ENCODE measurements at regions not wholly inside any gene's neighbourhood (a gene's known extent, or its start where the extent isn't known, plus 50 kb on each side); places are given as distances from the start of the nearest gene placed in this dataset.
"Not testable (repeated sequence)": the region's sequence is repeated elsewhere in the genome, so short reads cannot be mapped to it uniquely, and the experiment has no call there.

DNA sequence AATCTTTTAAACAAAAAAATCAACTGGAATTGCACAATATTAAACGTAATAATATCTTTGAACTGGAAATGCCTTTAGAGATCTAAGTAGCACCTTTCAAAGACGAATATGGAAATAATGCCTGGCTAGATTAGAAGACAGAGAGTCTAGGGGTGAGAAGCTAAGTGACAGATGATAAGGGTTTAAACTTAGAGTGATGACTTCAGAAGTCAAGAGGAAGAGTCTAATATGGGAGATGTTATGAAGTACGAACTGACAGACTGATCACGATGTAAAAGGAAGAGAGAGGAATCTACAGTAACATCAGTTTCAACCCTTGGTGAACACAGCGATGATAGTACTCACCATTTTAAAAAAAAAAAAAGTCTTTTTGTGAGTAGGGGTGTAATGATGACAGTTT is 57.9 kb downstream of the HINT1 start:
- DNase-seq, result no peak

DNA sequence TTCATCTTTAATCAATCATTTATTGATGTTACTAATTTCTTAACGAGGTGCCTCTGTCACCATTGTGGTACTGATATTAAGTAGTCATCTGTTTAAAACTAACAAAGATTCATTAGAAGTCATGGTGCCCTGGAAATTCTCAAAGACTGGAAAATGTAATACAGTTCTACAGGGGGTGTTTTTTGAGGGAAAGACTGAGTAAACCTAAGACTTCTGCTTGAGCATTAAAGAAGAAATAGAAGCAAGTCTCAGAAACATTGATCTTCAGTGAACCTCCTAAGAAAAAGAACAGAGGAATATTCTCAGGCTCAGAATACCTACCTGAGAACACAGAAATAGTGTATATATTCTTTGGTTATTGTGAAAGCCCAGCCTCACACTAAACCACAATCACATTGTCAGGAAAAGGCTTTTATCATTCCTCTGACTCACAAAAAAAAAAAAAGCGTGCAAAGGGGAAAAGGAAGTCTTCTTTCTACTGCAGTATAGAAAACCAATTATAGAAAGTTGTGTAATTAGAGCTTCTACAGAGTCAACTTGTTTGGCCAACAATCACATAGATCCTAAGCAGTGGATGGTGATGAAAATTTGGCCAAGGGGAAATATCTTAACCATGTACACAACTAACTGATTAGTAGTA is 60.8 kb downstream of the HINT1 start:
- no peak for DNase-seq

DNA sequence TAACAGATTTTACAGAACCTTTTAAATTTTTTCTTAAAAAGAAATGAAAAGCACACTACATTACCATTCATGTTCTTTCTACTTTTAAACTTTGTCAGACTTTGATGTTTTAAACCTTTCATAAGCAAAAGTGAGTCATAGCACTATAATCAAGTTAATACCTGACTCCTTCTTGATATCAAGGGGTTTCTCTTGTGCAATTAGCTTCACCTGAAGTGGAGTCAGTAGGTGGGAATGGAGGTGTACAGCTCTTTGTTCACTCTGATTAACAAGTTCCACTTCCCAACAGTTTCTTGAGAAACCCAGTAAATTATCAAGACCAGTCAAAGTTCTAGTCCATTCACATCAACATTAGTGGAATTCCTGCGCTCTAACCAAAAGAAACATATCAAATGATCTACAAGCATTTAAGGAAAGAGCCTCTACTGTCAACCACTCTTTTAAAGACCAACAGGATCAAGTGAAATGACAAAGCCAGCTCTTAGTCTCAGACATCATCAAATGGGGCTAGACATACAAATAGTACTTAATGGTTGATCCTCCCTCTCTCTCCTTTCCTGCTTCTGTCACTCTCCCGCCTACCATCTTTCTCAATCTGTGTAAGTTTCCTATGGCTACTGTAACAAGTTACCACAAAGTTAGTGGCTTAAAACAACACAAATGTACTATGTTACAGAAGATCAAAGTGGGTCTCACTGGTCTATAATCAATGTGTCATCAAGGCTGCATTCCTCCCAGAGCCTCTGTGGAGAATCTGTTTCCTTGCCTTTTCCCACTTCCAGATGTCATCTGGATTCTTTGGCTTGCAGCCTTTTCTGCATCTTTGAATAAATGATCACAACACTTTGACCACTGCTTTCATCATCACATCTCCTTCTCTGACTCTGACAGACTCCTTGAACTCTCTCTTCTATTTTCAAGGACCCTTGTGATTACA is 68.0 kb downstream of the HINT1 start:
- DNase-seq, result no peak

DNA sequence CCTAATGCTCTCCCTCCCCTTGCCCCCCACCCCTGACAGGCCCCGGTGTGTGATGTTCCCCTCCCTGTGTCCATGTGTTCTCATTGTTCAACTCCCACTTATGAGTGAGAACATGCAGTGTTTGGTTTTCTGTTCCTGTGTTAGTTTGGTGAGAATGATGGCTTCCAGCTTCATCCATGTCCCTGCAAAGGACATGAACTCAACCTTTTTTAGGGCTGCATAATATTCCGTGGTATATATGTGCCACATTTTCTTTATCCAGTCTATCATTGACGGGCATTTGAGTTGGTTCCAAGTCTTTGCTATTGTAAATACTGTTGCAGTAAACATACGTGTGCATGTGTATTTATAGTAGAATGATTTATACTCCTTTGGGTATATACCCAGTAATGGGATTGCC is 69.5 kb downstream of the HINT1 start:
- DNase-seq, result not testable (repeated sequence)

DNA sequence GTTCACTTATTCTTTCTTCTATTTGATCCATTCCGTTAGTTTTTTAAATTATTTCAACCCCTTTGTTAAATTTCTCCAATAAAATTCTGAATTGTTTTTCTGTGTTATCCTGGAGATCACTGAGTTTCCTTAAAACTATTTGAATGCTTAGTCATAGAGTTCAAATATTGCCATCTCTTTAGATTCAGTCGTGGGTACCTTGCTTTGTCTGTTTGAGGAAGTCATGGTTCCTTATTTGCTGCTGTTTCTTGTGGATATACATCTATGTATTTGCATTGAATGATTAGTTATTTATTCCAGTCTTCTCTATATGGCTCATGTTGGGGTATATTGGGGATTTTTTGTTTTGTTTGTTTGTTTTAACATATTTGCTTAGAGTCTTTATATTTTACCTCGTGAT is 80.6 kb downstream of the HINT1 start:
- no peak for DNase-seq

DNA sequence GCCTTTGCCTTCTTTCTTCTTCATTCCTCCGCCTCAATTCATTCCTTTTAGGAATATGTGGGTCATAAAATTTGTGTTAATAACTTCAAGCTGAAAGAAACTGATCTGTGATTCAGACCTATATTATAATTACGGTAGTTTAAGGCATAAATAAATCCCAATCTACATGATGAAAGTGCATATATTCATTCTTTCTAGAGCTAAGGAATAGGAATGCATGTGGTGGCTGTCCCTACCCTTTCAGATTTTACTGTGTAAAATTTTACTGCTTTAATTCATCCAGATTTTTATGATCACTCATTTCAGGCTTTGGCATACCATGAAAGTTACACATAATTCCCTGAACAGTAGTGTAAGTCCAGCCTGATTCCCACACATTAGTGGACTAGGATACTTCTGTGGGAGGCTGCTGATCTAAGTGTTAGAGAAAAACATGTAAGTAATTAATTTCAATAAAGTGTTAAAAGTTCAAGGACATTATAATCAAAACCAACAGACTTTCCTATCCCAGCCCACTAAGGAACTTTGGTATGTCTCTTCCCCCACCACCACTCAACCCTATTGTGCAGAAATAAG is 83.1 kb downstream of the HINT1 start:
- DNase-seq, result no peak

DNA sequence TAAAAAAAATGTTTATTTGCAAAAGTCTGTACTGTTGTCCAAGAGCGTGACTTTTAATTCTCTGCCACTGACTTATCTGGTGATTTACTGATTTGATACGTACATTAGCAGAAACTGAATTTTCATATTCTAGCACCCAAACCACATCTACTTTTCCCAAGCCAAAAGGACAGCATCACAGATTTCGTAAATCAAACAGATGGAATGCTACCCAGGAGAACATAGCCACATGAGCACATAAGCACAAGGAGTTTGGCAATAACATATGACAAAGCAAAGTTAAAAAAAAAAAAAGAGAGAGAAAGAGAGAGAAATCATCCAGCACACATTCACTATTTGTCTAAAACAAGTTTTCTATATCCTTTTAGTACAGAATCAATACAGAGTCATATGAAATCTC is 83.7 kb downstream of the HINT1 start:
- no peak for DNase-seq

DNA sequence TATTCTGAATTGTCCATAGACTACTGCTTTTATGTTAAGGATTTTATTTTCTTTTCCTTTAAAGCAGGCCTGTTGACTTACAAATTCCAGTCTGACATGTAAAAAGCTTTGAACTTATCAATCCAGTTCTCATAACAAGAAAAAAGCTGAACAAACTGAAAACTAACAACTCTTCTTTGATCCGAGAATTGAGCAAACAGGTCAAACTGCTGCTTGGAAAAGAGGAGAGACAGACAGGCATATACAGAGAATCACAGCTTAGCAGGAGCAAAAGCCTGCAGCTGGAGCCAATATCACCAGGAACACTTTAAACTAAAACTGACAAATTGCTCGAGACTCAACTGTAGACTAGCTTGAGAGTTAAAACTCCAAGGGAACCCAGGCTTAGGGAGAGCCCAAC is 85.8 kb downstream of the HINT1 start:
- no peak for DNase-seq

DNA sequence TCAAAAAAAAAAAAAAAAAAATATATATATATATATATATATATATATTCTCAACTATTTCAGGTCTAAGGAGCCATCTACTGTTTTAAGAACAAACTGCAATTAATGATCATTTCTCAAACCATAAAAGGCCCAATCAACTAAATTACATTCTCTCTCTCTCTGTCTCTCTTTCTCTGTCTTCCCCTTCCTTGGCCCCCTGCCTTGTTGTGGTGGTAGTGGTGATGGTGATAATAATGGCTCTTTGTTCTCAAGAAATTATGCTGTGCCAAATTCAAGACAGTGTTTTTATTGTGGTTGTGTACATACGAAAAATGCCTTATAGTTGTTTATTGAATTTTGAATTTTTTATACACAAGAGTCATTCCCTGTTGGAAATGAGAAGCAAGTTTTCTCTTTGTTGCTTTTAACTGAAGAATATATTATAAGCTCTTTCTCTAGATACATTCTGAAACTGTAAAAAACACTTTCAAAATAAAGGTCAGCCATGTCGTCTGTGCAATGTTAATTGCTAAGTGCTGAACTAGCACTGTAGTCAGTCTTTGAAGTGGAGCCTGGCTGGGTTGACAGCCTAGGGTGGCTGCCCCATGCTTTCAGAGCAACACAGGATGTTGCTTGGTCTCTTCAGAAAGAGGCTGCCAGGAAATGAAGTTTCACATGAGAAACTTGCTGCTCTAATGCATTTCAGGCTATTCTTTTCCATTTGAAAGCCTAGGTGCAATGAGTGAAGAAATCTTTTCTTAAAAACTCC is 96.0 kb downstream of the HINT1 start:
- no peak for DNase-seq

DNA sequence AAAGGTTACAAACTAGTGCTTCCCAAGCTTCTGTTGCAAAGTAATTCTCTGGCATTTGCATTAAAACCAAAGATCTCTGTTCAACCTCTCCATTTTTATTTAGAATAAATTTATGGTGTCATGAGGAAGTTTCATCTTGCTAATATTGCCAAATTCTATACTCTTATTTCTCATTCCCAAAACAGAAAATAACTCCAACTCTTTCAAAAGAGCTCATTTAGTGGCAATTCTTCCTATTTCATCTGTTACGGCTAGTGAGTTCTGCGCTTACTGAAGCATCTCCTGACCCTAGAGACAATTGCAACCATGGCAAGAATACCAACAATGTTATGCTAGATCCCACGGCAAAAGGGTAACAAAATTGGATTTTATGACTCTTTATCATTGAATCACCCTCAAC is 97.0 kb downstream of the HINT1 start:
- no peak for DNase-seq

DNA sequence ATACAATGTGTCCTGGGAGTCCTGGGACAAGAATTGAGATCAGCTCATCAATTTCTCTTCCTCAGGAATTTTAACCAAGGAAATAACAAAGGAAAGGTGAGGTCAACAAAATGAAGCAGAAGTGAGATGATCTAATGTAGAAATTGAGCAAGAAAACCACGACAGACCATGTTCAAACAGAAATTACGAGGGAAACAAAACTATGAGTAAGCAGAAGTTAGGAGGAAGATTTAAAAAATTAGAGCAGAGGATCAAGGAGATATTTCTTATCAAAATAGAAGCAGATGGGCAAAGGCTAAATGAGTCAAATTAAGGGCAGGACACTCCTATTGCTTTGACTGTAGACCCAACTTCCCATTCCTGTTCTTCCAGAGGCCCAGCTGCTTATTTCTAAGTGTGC is 97.4 kb downstream of the HINT1 start:
- no peak for DNase-seq

DNA sequence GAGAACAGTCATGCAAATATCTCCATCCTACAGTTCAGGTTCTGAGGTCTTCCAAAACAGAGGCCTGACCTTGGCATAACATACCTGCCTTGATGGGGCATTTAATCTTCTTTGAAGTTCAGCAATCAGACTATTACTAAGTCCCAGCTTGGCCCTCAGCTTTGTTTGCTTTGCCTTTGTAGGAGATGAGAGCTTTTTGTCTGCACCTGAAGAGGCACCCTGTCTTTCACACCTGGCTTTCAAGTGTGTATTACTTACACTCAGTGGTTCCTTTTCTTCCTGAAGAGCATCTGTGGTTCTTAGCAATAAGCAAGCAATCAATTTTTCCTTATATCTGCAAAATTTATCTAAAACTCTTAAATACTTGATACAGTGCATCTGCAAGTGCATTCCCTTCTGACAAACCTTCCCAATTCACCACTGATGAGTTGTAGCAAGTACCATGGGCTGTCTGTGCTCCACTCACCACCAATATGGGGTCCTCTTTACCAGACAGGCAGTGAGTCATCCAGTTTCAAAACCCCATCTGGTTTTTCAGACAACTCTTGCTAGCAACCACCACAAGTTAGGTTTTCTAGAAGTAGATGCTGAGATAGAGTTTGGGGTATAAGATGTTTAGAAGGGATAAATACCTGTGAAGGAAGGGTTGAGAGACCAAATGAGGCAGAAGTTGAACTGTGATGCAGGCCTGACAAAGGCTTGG is 100.2 kb downstream of the HINT1 start:
- DNase-seq, result peak; percentile 9

DNA sequence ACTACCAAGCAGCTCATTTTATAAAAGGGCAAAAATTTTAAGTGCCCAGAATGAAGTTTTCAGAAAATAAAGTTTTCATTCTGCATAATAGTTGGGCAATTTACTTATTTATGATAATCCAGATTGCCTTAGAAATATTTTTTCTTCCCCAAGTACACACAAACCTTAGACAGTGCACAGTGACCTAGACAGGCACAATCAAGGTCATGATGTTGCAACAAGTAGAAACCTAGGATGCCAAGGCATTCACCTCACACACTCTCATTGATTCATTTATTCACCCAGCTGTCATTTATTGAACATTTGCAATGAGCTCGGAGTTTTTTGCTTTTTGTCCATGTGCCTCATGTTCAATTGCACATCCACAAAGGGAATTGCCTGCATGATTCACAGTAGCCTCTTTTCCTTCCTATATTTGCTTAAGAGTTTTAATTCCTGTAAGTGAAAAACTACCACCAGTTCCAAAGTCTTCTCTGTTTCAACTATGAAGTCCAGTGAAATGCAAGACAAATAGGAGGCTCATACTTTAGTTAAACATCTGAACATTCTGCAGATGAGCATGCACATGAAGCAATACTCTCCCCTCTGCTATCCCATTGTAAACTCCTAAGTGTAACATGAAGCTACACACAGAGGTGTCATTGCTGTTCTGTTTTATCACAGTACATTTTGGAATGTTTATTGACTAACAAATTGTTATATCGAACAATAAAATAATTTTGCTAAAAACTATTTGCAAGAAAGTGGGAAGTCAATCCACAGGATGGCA is 122.9 kb downstream of the HINT1 start:
- no peak for DNase-seq

DNA sequence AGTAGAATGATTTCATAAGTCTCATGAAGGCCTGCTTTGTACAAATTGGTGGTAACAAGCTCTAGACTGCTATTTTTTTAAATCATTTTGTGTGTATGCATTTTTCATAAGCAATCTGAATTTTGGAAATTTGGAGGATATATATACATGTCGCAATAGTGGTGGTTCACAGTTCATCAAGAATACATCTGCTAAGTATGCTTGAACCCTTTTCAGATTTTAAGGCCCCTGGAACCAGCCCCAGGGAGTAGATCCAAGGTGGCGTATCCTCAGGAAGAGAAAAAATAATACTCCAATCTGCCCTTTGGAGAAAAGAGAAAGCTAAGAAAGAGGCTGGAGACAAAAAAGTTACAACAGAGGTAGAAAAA is 141.6 kb downstream of the HINT1 start:
- DNase-seq, result no peak

DNA sequence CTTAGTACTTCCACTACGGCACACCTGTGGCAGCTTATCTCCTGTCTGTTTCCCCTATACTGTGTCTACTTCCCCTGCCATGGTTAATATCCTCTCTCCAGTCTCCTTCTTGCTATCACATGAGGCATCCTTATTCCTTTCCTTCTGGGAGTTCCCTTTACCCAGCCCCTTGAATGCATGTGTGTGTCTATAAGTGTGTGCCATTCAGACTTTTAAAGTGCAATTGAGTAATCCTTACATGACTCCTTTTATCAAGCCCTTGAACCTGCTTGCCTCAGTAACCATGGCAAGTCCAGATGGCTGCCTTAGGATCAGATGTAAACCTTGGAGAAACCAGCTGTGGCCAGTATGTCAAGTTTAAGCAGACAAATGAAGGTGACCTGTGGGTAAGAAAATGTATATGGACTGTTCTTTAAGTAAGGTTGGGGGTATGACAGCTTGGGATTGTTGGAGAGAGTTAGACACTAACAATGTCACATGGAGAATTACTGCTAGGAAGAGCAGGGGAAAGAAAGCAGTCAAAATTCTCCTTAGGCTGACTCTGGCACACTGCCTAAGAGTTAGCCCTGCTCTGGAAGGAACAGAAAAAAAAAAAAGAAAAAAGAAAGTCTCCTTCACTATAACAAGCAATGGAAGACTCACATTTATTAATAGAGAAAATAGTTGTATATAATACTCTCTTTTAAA is 142.1 kb downstream of the HINT1 start:
- no peak for DNase-seq

DNA sequence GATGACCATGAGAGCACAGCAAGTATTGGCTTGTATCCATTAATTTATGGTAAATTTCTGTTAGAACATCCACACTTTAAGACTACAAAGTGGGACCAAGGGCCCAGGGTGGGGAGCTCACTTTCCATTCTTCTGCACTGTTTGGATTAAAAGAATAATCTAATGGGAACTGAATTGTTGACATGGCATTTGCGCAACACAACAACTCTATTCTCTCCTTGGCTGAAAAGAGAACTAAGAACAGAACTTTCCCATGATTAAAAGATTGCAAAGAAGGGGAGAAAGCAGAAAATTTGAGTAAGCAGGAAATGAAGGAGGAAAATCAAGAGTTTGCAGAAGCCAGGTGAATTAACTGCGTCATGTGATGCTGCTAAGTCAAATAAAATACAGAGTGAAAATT is 143.4 kb downstream of the HINT1 start:
- no peak for DNase-seq

DNA sequence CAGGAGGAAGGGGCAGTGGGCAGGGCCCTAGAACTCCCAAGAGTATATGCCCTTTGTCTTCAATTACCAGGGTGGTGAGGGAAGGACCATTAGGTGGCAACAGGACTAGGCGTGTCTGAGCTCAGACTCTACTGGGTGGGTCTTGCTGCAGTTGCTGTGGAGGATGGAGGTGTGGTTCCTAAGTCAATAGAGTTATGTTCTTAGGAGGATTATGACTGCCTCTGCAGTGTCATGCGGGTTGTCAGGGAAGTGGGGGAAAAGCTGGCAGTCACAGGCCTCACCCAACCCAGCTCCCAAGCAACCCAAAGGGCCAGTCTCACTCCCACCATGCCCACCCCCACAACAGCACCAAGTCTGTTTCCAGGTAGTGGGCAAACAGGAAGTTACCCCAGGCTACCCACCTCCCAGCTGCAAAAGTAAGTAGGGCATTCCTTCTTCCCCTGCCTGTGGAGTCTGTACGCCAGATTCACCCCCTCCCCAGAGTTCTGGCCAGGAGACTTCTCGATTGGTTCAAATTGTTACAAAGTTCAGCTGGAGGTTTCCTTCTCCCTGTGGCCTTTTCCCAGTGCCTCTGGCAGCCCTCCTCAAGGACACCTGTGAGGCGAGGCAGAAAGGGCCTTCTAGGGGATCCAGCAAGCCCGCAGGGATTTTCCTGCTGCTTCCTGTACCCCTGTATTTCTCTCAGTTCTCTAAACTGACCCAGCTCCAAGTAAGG is 145.3 kb downstream of the HINT1 start:
- no peak for DNase-seq

DNA sequence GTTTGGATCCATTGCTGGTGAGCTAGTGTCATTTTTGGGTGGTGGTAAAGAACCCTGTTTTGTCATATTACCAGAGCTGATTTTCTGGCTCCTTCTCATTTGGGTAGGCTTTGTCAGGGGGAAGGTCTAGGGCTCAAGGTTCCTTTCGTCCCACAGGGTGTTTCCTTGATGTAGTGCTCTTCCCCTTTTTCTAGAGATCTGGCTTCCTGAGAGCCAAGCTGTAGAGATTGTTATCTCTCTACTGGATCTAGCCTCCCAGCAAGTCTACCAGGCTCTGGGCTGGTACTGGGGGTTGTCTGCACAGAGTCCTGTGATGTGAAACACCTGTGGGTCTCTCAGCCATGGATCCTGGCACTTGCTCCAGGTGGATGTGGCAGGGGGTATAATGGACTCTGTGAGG is 145.9 kb downstream of the HINT1 start:
- DNase-seq, result no peak

DNA sequence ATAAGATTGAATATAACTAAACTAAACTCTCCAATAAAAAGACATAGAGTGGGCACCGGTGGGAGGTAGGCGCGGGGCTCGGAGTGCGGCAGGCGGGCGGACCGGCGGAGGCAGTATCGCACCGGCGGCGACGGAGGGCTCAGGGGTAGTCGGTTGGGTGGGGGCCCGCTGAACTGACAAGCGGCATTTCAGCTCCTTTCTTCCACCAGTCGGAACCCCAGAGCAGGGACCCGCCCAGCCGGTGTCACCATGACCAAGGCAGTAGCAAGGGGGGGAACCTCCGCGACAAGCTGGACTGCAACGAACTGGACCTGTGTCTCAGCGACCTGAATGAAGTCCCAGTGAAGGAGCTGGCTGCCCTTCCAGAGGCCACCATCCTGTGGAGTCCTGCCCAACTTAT is 156.7 kb downstream of the HINT1 start:
- no peak for DNase-seq

DNA sequence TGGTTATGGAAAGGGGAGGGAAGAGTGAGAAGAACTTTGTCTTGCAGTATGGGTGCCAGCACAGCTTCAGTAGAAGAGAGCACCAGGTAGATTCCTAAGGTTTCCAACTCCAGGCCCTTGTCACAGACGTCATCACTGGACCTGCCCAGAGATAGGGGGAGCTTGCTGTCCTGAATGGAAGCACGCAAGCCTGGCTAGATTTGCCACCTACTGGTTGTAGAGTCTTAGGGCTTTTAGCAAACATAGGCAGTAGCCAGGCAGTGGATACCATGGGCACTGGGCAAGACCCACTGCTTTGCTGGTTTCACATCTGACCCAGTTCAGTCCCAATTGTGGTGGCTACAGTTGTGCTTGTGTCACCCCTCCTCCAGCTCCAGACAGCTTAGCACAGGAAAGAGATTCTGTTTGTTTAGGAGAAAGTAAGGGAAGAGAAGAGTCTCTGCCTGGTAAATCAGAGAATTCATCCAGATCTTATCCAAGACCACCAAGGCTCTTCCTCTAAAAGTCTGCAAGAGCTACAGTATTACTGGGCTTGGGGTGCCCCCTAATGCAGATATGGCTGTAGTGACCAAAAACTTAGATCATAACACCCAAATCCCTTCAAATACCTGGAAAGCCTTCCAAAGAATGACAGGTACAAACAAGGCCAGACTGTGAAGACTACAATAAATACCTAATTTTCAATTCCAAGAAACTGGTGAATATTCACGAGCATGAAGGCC is 158.9 kb downstream of the HINT1 start:
- DNase-seq, result no peak

Data from KG1 (cell line).